H1 (cell line): ENCODE measurements at regions not wholly inside any gene's neighbourhood (a gene's known extent, or its start where the extent isn't known, plus 50 kb on each side); places are given as distances from the start of the nearest gene placed in this dataset.

Experiments used
- CBX5 ChIP-seq: fragments of 300-800, 300-1000 bp; sonication (generic); IDR thresholded peaks from 2 replicates; pipeline ENCODE4 v1.7.1; 2016; ENCODE audit warnings: antibody characterized with exemption, low read length, low read depth
- GTF2F1 ChIP-seq: IDR thresholded peaks from 2 replicates; pipeline ENCODE4 v1.6.1; 2012; ENCODE audit warnings: low read depth, low read length, improper control_type of control experiment, borderline replicate concordance
- HDAC6 ChIP-seq: IDR thresholded peaks from one replicate; pipeline ENCODE4 v1.7.1; 2012; ENCODE audit warnings: low read depth, mild to moderate bottlenecking, inconsistent platforms, low read length, moderate library complexity

DNA sequence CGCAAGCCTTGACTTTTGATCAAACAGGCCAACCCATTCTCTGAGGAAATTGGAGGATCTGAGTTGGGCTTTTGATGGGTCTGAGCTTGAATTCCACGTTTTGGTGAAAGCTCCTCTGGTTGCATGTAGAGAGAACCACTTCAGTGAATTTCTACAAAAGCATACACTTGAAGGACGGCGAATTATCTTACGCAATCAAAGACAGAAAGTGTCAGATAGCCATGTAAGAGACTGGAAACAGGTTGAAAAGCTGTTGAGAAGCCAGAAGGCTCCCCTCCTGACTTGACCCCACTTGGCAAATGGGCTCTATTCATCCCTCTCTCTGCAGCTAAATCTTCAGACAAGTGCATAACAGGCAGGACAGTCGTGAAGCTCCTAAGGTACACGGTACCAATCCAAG is 809.1 kb downstream of the BCL11B start (continued):
- no peak for TF ChIP-seq GTF2F1
- TF ChIP-seq CBX5, result no peak
- TF ChIP-seq HDAC6, result no peak
